SIG-M5 treated with dmso at 0.1 percent for 504 hours (cell line): ENCODE measurements at regions not wholly inside any gene's neighbourhood (a gene's known extent, or its start where the extent isn't known, plus 50 kb on each side); places are given as distances from the start of the nearest gene placed in this dataset.

Experiments
- DNase-seq: peaks from one replicate; lab custom pipeline; 2025; ENCODE audit not compliant: unreplicated experiment; lab: John Stamatoyannopoulos, UW

- no peak for DNase-seq
Measured at GRCh38 chr13:85544756-85545155, 254.5 kb downstream of the SLITRK6 start.

GRCh38 chr13:85543144-85543543 lies 256.1 kb downstream of the SLITRK6 start:
- DNase-seq: no peak

GRCh38 chr13:85541476-85541875 lies 257.7 kb downstream of the SLITRK6 start:
- DNase-seq: no peak

- no peak for DNase-seq
Measured at GRCh38 chr13:85538957-85539356, 260.3 kb downstream of the SLITRK6 start.

- DNase-seq: no peak
Measured at GRCh38 chr13:85537601-85538000, 261.6 kb downstream of the SLITRK6 start.

GRCh38 chr13:85536706-85537105 lies 262.5 kb downstream of the SLITRK6 start:
- no peak for DNase-seq

GRCh38 chr13:85535316-85536084 lies 263.7 kb downstream of the SLITRK6 start:
- no peak for DNase-seq

- no peak for DNase-seq
Measured at GRCh38 chr13:85533911-85534310, 265.3 kb downstream of the SLITRK6 start.

GRCh38 chr13:85529218-85529594 lies 270.0 kb downstream of the SLITRK6 start:
- no peak for DNase-seq

GRCh38 chr13:85528491-85529217 lies 270.6 kb downstream of the SLITRK6 start:
- no peak for DNase-seq

- no peak for DNase-seq
Measured at GRCh38 chr13:85527316-85527715, 271.9 kb downstream of the SLITRK6 start.

GRCh38 chr13:85525411-85525810 lies 273.8 kb downstream of the SLITRK6 start:
- no peak for DNase-seq

- no peak for DNase-seq
Measured at GRCh38 chr13:85521657-85522056, 277.6 kb downstream of the SLITRK6 start.

GRCh38 chr13:85520445-85520844 lies 278.8 kb downstream of the SLITRK6 start:
- DNase-seq: no peak

GRCh38 chr13:85519363-85519762 lies 279.9 kb downstream of the SLITRK6 start:
- DNase-seq: no peak

- no peak for DNase-seq
Measured at GRCh38 chr13:85512421-85512820, 286.8 kb downstream of the SLITRK6 start.

- no peak for DNase-seq
Measured at GRCh38 chr13:85509512-85509911, 289.7 kb downstream of the SLITRK6 start.

- no peak for DNase-seq
Measured at GRCh38 chr13:85508683-85509329, 290.4 kb downstream of the SLITRK6 start.

GRCh38 chr13:85503797-85504196 lies 295.4 kb downstream of the SLITRK6 start:
- DNase-seq: no peak

- no peak for DNase-seq
Measured at GRCh38 chr13:85501616-85502015, 297.6 kb downstream of the SLITRK6 start.

GRCh38 chr13:85500696-85501256 lies 298.4 kb downstream of the SLITRK6 start:
- DNase-seq: no peak

- DNase-seq: no peak
Measured at GRCh38 chr13:85498774-85499173, 300.4 kb downstream of the SLITRK6 start.
